Mesodermal cell (in vitro differentiated cells): ENCODE measurements at regions not wholly inside any gene's neighbourhood (a gene's known extent, or its start where the extent isn't known, plus 50 kb on each side); places are given as distances from the start of the nearest gene placed in this dataset.
A peak's percentile ranks its signal among the peaks of the same experiment; 100 is the strongest.
"Not testable (repeated sequence)": the region's sequence is repeated elsewhere in the genome, so short reads cannot be mapped to it uniquely, and the experiment has no call there.

ENCODE experiments used
- H3K27ac ChIP-seq: 2 replicates; pipeline ENCODE4 v1.7.0; 2013; ENCODE audit warnings: mild to moderate bottlenecking, low read depth, low read length, moderate library complexity; ENCODE audit not compliant: severe bottlenecking
- H3K36me3 ChIP-seq: 2 replicates; pipeline ENCODE4 v1.7.1; 2013; ENCODE audit warnings: mild to moderate bottlenecking, low read length, moderate library complexity; ENCODE audit not compliant: control insufficient read depth, insufficient read depth
- H3K4me1 ChIP-seq: one replicate; pipeline ENCODE4 v1.7.1; 2013; ENCODE audit warnings: mild to moderate bottlenecking, low read length; ENCODE audit not compliant: insufficient read depth, control insufficient read depth, poor library complexity, severe bottlenecking
- H3K4me3 ChIP-seq: 2 replicates; pipeline ENCODE4 v1.7.0; 2013; ENCODE audit warnings: low read length, control low read depth, mild to moderate bottlenecking; ENCODE audit not compliant: insufficient read depth, poor library complexity, severe bottlenecking; ENCODE audit errors: extremely low read depth
- H3K9me3 ChIP-seq: 2 replicates; pipeline ENCODE4 v1.7.1; 2013; ENCODE audit warnings: mild to moderate bottlenecking, low read length, moderate library complexity; ENCODE audit not compliant: control insufficient read depth
- WGBS, 2 experiments: methylation state at CpG; one replicate each; pipeline ENCODE4 v1.1.5; 2013; ENCODE audit warnings: missing lambda C conversion rate in 2 of 2; ENCODE audit not compliant: insufficient coverage in 2 of 2; 5-methylcytosine and 5-hydroxymethylcytosine counted together

- Histone ChIP-seq H3K36me3 (no peaks in the 10 kb centered on the region), H3K4me1 (peaks cover 24% of the 10 kb centered on the region), H3K4me3 (no peak overlapping the region), H3K27ac (peak overlapping the region; percentile 26), H3K9me3 (no peaks in the 10 kb centered on the region)
- WGBS, 2 experiments, result 92 to 95% methylated on average over 4 of the region's 4 CpGs
Measured at GRCh38 chr7:81162234-81162633, 243.4 kb upstream of the SEMA3C start.

- WGBS, 2 experiments, result 50 to 53% methylated on average over 3 to 4 of the region's 6 CpGs
- Histone ChIP-seq H3K27ac (peak overlapping the region; percentile 79), H3K4me3 (no peak overlapping the region), H3K9me3 (no peaks in the 10 kb centered on the region), H3K4me1 (peaks cover 24% of the 10 kb centered on the region), H3K36me3 (no peaks in the 10 kb centered on the region)
Measured at GRCh38 chr7:81161451-81162075, 242.7 kb upstream of the SEMA3C start.

GRCh38 chr7:81159402-81159801, 240.6 kb upstream of the SEMA3C start:
- no peaks in the 10 kb centered on the region for H3K36me3 ChIP-seq
- peak overlapping the region; percentile 11 for H3K27ac ChIP-seq
- 56% methylated on average over 1 of the region's 2 CpGs; no CpG with 5 or more reads in 1 of the 2 experiments for WGBS, 2 experiments
- no peaks in the 10 kb centered on the region for H3K9me3 ChIP-seq
- H3K4me3 ChIP-seq, result no peak overlapping the region
- peaks cover 38% of the 10 kb centered on the region for H3K4me1 ChIP-seq

- no peak overlapping the region for H3K27ac ChIP-seq
- H3K4me1 ChIP-seq, result peaks cover 39% of the 10 kb centered on the region
- WGBS, 2 experiments, result 50 to 57% methylated on average over 1 of the region's 3 CpGs
- H3K9me3 ChIP-seq, result no peaks in the 10 kb centered on the region
- H3K4me3 ChIP-seq, result no peak overlapping the region
- no peaks in the 10 kb centered on the region for H3K36me3 ChIP-seq
Measured at GRCh38 chr7:81158189-81158588, 239.3 kb upstream of the SEMA3C start.

GRCh38 chr7:81155654-81156373, 237.0 kb upstream of the SEMA3C start:
- Histone ChIP-seq H3K9me3 (no peaks in the 10 kb centered on the region), H3K27ac (peak overlapping the region; percentile 85), H3K36me3 (no peaks in the 10 kb centered on the region), H3K4me1 (peaks cover 32% of the 10 kb centered on the region), H3K4me3 (no peak overlapping the region)
- WGBS, 2 experiments, result no CpG with 5 or more reads among the region's 4 CpGs

- no peak overlapping the region for H3K4me3 ChIP-seq
- peaks cover 30% of the 10 kb centered on the region for H3K4me1 ChIP-seq
- H3K27ac ChIP-seq, result peak overlapping the region; percentile 68
- H3K9me3 ChIP-seq, result no peaks in the 10 kb centered on the region
- WGBS, 2 experiments, result 27 to 40% methylated on average over 1 of the region's 1 CpG
- no peaks in the 10 kb centered on the region for H3K36me3 ChIP-seq
Measured at GRCh38 chr7:81154565-81154964, 235.7 kb upstream of the SEMA3C start.

GRCh38 chr7:81152925-81153324, 234.1 kb upstream of the SEMA3C start:
- not testable (repeated sequence) for H3K36me3 ChIP-seq, H3K4me3 ChIP-seq, H3K27ac ChIP-seq, H3K9me3 ChIP-seq
- H3K4me1 ChIP-seq, result peaks cover 27% of the 10 kb centered on the region
- WGBS, 2 experiments, result 92 to 100% methylated on average over 1 to 8 of the region's 9 CpGs

- Histone ChIP-seq H3K9me3 (no peaks in the 10 kb centered on the region), H3K36me3 (no peaks in the 10 kb centered on the region), H3K4me3 (no peak overlapping the region), H3K4me1 (peaks cover 25% of the 10 kb centered on the region), H3K27ac (peak overlapping the region; percentile 11)
- WGBS, 2 experiments, result 46 to 50% methylated on average over 1 of the region's 1 CpG
Measured at GRCh38 chr7:81150951-81151361, 232.1 kb upstream of the SEMA3C start.

GRCh38 chr7:81143856-81144255, 225.0 kb upstream of the SEMA3C start:
- Histone ChIP-seq H3K36me3 (no peaks in the 10 kb centered on the region), H3K9me3 (no peaks in the 10 kb centered on the region), H3K4me1 (no peaks in the 10 kb centered on the region), H3K27ac (no peak overlapping the region), H3K4me3 (no peak overlapping the region)
- 85 to 90% methylated on average over 1 to 2 of the region's 2 CpGs for WGBS, 2 experiments

- not testable (repeated sequence) for H3K4me1 ChIP-seq, H3K4me3 ChIP-seq, H3K9me3 ChIP-seq, H3K27ac ChIP-seq, H3K36me3 ChIP-seq
- 94 to 99% methylated on average over 34 to 42 of the region's 45 CpGs for WGBS, 2 experiments
Measured at GRCh38 chr7:81141257-81142205, 222.7 kb upstream of the SEMA3C start.
